ENCODE measurements at regions not wholly inside any gene's neighbourhood (a gene's known extent, or its start where the extent isn't known, plus 50 kb on each side); places are given as distances from the start of the nearest gene placed in this dataset.

- TF ChIP-seq CTCF (IDR thresholded peaks at IDR 0.05), result no peak
- TF ChIP-seq POLR2A (IDR thresholded peaks at IDR 0.05), result no peak
Measured at GRCh38 chr5:5069851-5070250, 70.3 kb upstream of the ADAMTS16 start.

Measured in Peyer's patch (tissue), 4 donors.